GM23248 (cell line): ENCODE measurements at regions not wholly inside any gene's neighbourhood (a gene's known extent, or its start where the extent isn't known, plus 50 kb on each side); places are given as distances from the start of the nearest gene placed in this dataset.
"Not testable (repeated sequence)": the region's sequence is repeated elsewhere in the genome, so short reads cannot be mapped to it uniquely, and the experiment has no call there.

Experiments
- DNase-seq: peaks from one replicate; pipeline ENCODE4 v3.0.0-alpha.2; 2015
- H2AFZ ChIP-seq: fragments of 200-600 bp; sonication (generic); 2 replicates; pipeline ENCODE4 v1.6.1; 2016; ENCODE audit warnings: antibody characterized with exemption
- H3F3A ChIP-seq: fragments of 200-600 bp; sonication (generic); 2 replicates; pipeline ENCODE4 v1.6.1; 2016; ENCODE audit warnings: mild to moderate bottlenecking, antibody characterized with exemption, mixed run types; ENCODE audit not compliant: insufficient read depth
- H3K27ac ChIP-seq: fragments of 200-600 bp; sonication (generic); 2 replicates; pipeline ENCODE4 v1.5.1; 2016; ENCODE audit warnings: mild to moderate bottlenecking
- H3K27me3 ChIP-seq: fragments of 200-600 bp; sonication (generic); replicated peaks from 2 replicates; pipeline ENCODE4 v1.6.1; 2016; ENCODE audit warnings: mild to moderate bottlenecking; ENCODE audit not compliant: insufficient read depth
- H3K36me3 ChIP-seq: fragments of 200-600 bp; sonication (generic); 2 replicates; pipeline ENCODE4 v1.6.1; 2016; ENCODE audit warnings: low read depth, mild to moderate bottlenecking
- H3K4me1 ChIP-seq: fragments of 200-600 bp; sonication (generic); 2 replicates; pipeline ENCODE4 v1.6.1; 2016; ENCODE audit warnings: mild to moderate bottlenecking; ENCODE audit not compliant: insufficient read depth
- H3K4me2 ChIP-seq: fragments of 200-600 bp; sonication (generic); one replicate; pipeline ENCODE4 v1.6.1; 2016; ENCODE audit warnings: mild to moderate bottlenecking; ENCODE audit not compliant: unreplicated experiment
- H3K4me3 ChIP-seq: fragments of 200-600 bp; sonication (generic); 2 replicates; pipeline ENCODE4 v1.5.1; 2016; ENCODE audit warnings: mild to moderate bottlenecking
- H3K79me2 ChIP-seq: fragments of 200-600 bp; sonication (generic); 2 replicates; pipeline ENCODE4 v1.6.1; 2016; ENCODE audit warnings: mild to moderate bottlenecking; ENCODE audit not compliant: insufficient read depth
- H3K9ac ChIP-seq: fragments of 200-600 bp; sonication (generic); 2 replicates; pipeline ENCODE4 v1.6.1; 2016; ENCODE audit warnings: mild to moderate bottlenecking
- H3K9me2 ChIP-seq: fragments of 200-600 bp; sonication (generic); 2 replicates; pipeline ENCODE4 v1.6.1; 2016; ENCODE audit warnings: mixed run types, mild to moderate bottlenecking, moderate library complexity; ENCODE audit not compliant: insufficient read depth
- H3K9me3 ChIP-seq: fragments of 200-600 bp; sonication (generic); one replicate; pipeline ENCODE4 v1.6.1; 2017; ENCODE audit warnings: low read depth
- H4K20me1 ChIP-seq: fragments of 200-600 bp; sonication (generic); 2 replicates; pipeline ENCODE4 v1.6.0; 2016; ENCODE audit not compliant: insufficient read depth
- EZH2 ChIP-seq: fragments of 200-600 bp; sonication (generic); IDR thresholded peaks from 2 replicates; pipeline ENCODE4 v1.6.1; 2018; ENCODE audit warnings: antibody characterized with exemption, mild to moderate bottlenecking; ENCODE audit not compliant: insufficient read depth, poor library complexity, severe bottlenecking
- EZH2phosphoT487 ChIP-seq: fragments of 200-600 bp; sonication (generic); IDR thresholded peaks from 2 replicates; pipeline ENCODE4 v1.6.1; 2018; ENCODE audit warnings: antibody characterized with exemption, moderate library complexity, mild to moderate bottlenecking, low read depth; ENCODE audit not compliant: insufficient read depth
- WGBS, 2 experiments: methylation state at CpG; one replicate each; pipeline ENCODE4 v1.1.6; 2015 to 2017; ENCODE audit warnings: low lambda C conversion rate in 2 of 2, low coverage in 1 of 2; ENCODE audit errors: missing lambda C conversion rate in 2 of 2; 5-methylcytosine and 5-hydroxymethylcytosine counted together
- in situ Hi-C: fragments of 300-500 bp; cut with MboI; formaldehyde crosslinking; loops from 2 replicates; pipeline ENCODE4 v1.15.0; 2020

- no peaks in the 10 kb centered on the region for H3K27me3 ChIP-seq
- WGBS, 2 experiments, result 50% methylated on average over 3 of the region's 3 CpGs
- H4K20me1 ChIP-seq, result no peaks in the 10 kb centered on the region
- no peaks in the 10 kb centered on the region for H3K36me3 ChIP-seq
- H3K4me1 ChIP-seq, result no peaks in the 10 kb centered on the region
- H3K9me3 ChIP-seq, result no peaks in the 10 kb centered on the region
- in situ Hi-C loops, result loop anchor here (25.0 kb wide), 1 partner anchor 621 kb away; no protein-coding TSS in a partner anchor
- no peaks in the 10 kb centered on the region for H3F3A ChIP-seq
- H3K4me2 ChIP-seq, result no peak overlapping the region
- no peak overlapping the region for H3K27ac ChIP-seq
- no peak for TF ChIP-seq EZH2
- no peak for TF ChIP-seq EZH2phosphoT487
- H2AFZ ChIP-seq, result no peak overlapping the region
- DNase-seq, result no peak
- no peak overlapping the region for H3K4me3 ChIP-seq
- H3K9ac ChIP-seq, result no peak overlapping the region
- H3K79me2 ChIP-seq, result no peaks in the 10 kb centered on the region
- H3K9me2 ChIP-seq, result no peaks in the 10 kb centered on the region
Observed at GRCh38 chr18:6566338-6566911, 151.7 kb upstream of the L3MBTL4 start.

GRCh38 chr18:6569813-6570212 is 155.1 kb upstream of the L3MBTL4 start:
- no peak overlapping the region for H3K27ac ChIP-seq
- no peaks in the 10 kb centered on the region for H3K79me2 ChIP-seq
- no peak overlapping the region for H3K4me3 ChIP-seq
- no peaks in the 10 kb centered on the region for H3K27me3 ChIP-seq
- no peak overlapping the region for H3K4me2 ChIP-seq
- H4K20me1 ChIP-seq, result no peaks in the 10 kb centered on the region
- no peaks in the 10 kb centered on the region for H3K4me1 ChIP-seq
- in situ Hi-C loops, result loop anchor here (25.0 kb wide), 1 partner anchor 617 kb away; no protein-coding TSS in a partner anchor
- no peaks in the 10 kb centered on the region for H3K36me3 ChIP-seq
- TF ChIP-seq EZH2phosphoT487 (no peak), EZH2 (no peak)
- H3K9me3 ChIP-seq, result no peaks in the 10 kb centered on the region
- no peak overlapping the region for H2AFZ ChIP-seq
- H3F3A ChIP-seq, result no peaks in the 10 kb centered on the region
- H3K9ac ChIP-seq, result no peak overlapping the region
- no peak for DNase-seq
- 49 to 60% methylated on average over 2 of the region's 2 CpGs for WGBS, 2 experiments
- H3K9me2 ChIP-seq, result no peaks in the 10 kb centered on the region

GRCh38 chr18:6570581-6571238 is 156.0 kb upstream of the L3MBTL4 start:
- Histone ChIP-seq H2AFZ (no peak overlapping the region), H3K79me2 (no peaks in the 10 kb centered on the region), H3K36me3 (no peaks in the 10 kb centered on the region), H3K9me2 (no peaks in the 10 kb centered on the region), H3K4me3 (no peak overlapping the region), H3K9me3 (no peaks in the 10 kb centered on the region), H3K9ac (no peak overlapping the region), H3K27me3 (no peaks in the 10 kb centered on the region), H3K4me1 (no peaks in the 10 kb centered on the region), H3F3A (no peaks in the 10 kb centered on the region), H4K20me1 (no peaks in the 10 kb centered on the region), H3K27ac (no peak overlapping the region), H3K4me2 (no peak overlapping the region)
- in situ Hi-C loops, result loop anchor here (25.0 kb wide), 1 partner anchor 617 kb away; no protein-coding TSS in a partner anchor
- DNase-seq, result no peak
- no peak for TF ChIP-seq EZH2phosphoT487
- TF ChIP-seq EZH2, result no peak
- WGBS, 2 experiments, result 52 to 54% methylated on average over 4 of the region's 4 CpGs

- no peak overlapping the region for H3K9ac ChIP-seq
- H3F3A ChIP-seq, result no peaks in the 10 kb centered on the region
- H3K9me3 ChIP-seq, result no peaks in the 10 kb centered on the region
- H3K27me3 ChIP-seq, result no peaks in the 10 kb centered on the region
- H3K79me2 ChIP-seq, result no peaks in the 10 kb centered on the region
- 61% methylated on average over 3 of the region's 3 CpGs for WGBS, 2 experiments
- no peak overlapping the region for H3K27ac ChIP-seq
- H3K4me2 ChIP-seq, result no peak overlapping the region
- DNase-seq, result no peak
- TF ChIP-seq EZH2, result no peak
- no peak for TF ChIP-seq EZH2phosphoT487
- in situ Hi-C loops, result loop anchor here (25.0 kb wide), 1 partner anchor 616 kb away; no protein-coding TSS in a partner anchor
- H3K4me1 ChIP-seq, result no peaks in the 10 kb centered on the region
- H3K4me3 ChIP-seq, result no peak overlapping the region
- no peaks in the 10 kb centered on the region for H4K20me1 ChIP-seq
- H2AFZ ChIP-seq, result no peak overlapping the region
- no peaks in the 10 kb centered on the region for H3K9me2 ChIP-seq
- no peaks in the 10 kb centered on the region for H3K36me3 ChIP-seq
Observed at GRCh38 chr18:6571239-6571602, 156.5 kb upstream of the L3MBTL4 start.

GRCh38 chr18:6572192-6572591 is 157.3 kb upstream of the ARHGAP28 start:
- not testable (repeated sequence) for H3K79me2 ChIP-seq, DNase-seq, H3K9me3 ChIP-seq, H3K9ac ChIP-seq, H3K4me1 ChIP-seq, H3K9me2 ChIP-seq, H4K20me1 ChIP-seq, H3K27me3 ChIP-seq, H3K4me2 ChIP-seq, H3K4me3 ChIP-seq, H3K27ac ChIP-seq, H3F3A ChIP-seq, H3K36me3 ChIP-seq, H2AFZ ChIP-seq
- in situ Hi-C loops, result loop anchor here (25.0 kb wide), 1 partner anchor 615 kb away; no protein-coding TSS in a partner anchor
- WGBS, 2 experiments, result 73 to 79% methylated on average over 7 of the region's 7 CpGs
